WTC11 (cell line): ENCODE measurements at regions not wholly inside any gene's neighbourhood (a gene's known extent, or its start where the extent isn't known, plus 50 kb on each side); places are given as distances from the start of the nearest gene placed in this dataset.

Source experiments
- ATAC-seq: fragments of 200-7000 bp; cut with Tn5 transposase; 2 replicates; pipeline ENCODE4 v1.10.0; 2021; ENCODE audit warnings: mild to moderate bottlenecking, moderate library complexity
- CTCF ChIA-PET: fragments of 300-600 bp; sonication (Branson Sonifier 250); formaldehyde crosslinking; loops from one replicate; lab custom pipeline; 2021; ENCODE audit warnings: antibody characterized with exemption; lab: Charles Lee
- POLR2A ChIA-PET: fragments of 350-600 bp; sonication (Branson Sonifier 250); formaldehyde crosslinking; loops from one replicate; lab custom pipeline; 2021; ENCODE audit warnings: antibody characterized with exemption; lab: Charles Lee
- DNase-seq: peaks from one replicate; pipeline ENCODE4 v3.0.0; 2021; ENCODE audit warnings: low spot score
- H3K27ac Mint-ChIP-seq: 2 replicates; pipeline ENCODE4 v1.8.0; 2021; ENCODE audit warnings: mixed read lengths
- H3K27me3 Mint-ChIP-seq: 2 replicates; pipeline ENCODE4 v1.8.0; 2021; ENCODE audit warnings: low read depth, mild to moderate bottlenecking, moderate library complexity, mixed read lengths
- H3K36me3 Mint-ChIP-seq: 2 replicates; pipeline ENCODE4 v1.8.0; 2021; ENCODE audit warnings: mixed read lengths
- H3K4me1 Mint-ChIP-seq: 2 replicates; pipeline ENCODE4 v1.8.0; 2022; ENCODE audit warnings: mixed read lengths
- H3K4me3 Mint-ChIP-seq: 2 replicates; pipeline ENCODE4 v1.8.0; 2021; ENCODE audit warnings: mild to moderate bottlenecking, moderate library complexity, mixed read lengths
- H3K9me3 Mint-ChIP-seq: 2 replicates; pipeline ENCODE4 v1.8.0; 2021; ENCODE audit warnings: mixed read lengths
- ATF3 ChIP-seq: sonication (generic); formaldehyde crosslinking; conservative IDR thresholded peaks from 2 replicates; pipeline ENCODE4 v1.8.1; 2022; ENCODE audit warnings: mild to moderate bottlenecking, missing genetic modification reagents
- ELF4 ChIP-seq: sonication (generic); formaldehyde crosslinking; IDR thresholded peaks from 2 replicates; pipeline ENCODE4 v1.8.1; 2022; ENCODE audit warnings: low read depth, mild to moderate bottlenecking, moderate library complexity, missing genetic modification reagents
- FOXJ3 ChIP-seq: sonication (generic); formaldehyde crosslinking; IDR thresholded peaks from 2 replicates; pipeline ENCODE4 v1.9.0; 2021; ENCODE audit warnings: missing genetic modification reagents, mild to moderate bottlenecking, borderline replicate concordance
- FOXK1 ChIP-seq: sonication (generic); formaldehyde crosslinking; IDR thresholded peaks from 2 replicates; pipeline ENCODE4 v1.8.0; 2022; ENCODE audit warnings: mild to moderate bottlenecking, moderate library complexity, missing genetic modification reagents
- IRF2 ChIP-seq: sonication (generic); formaldehyde crosslinking; IDR thresholded peaks from 2 replicates; pipeline ENCODE4 v1.8.0; 2022; ENCODE audit warnings: low read depth, missing genetic modification reagents, borderline replicate concordance
- JUN ChIP-seq: sonication (generic); formaldehyde crosslinking; IDR thresholded peaks from 2 replicates; pipeline ENCODE4 v1.8.0; 2023; ENCODE audit warnings: mild to moderate bottlenecking, missing genetic modification reagents
- MAX ChIP-seq: sonication (generic); formaldehyde crosslinking; IDR thresholded peaks from 2 replicates; pipeline ENCODE4 v1.8.0; 2022; ENCODE audit warnings: mild to moderate bottlenecking, missing genetic modification reagents
- NR1H2 ChIP-seq: sonication (generic); formaldehyde crosslinking; IDR thresholded peaks from 2 replicates; pipeline ENCODE4 v1.9.0; 2021; ENCODE audit warnings: mild to moderate bottlenecking, moderate library complexity, missing genetic modification reagents
- RELA ChIP-seq: sonication (generic); formaldehyde crosslinking; IDR thresholded peaks from 2 replicates; pipeline ENCODE4 v1.8.1; 2022; ENCODE audit warnings: missing genetic modification reagents, mild to moderate bottlenecking, borderline replicate concordance
- TEAD4 ChIP-seq: sonication (generic); formaldehyde crosslinking; IDR thresholded peaks from 2 replicates; pipeline ENCODE4 v1.8.0; 2022; ENCODE audit warnings: mild to moderate bottlenecking, missing genetic modification reagents
- ZNF317 ChIP-seq: sonication (generic); formaldehyde crosslinking; IDR thresholded peaks from 2 replicates; pipeline ENCODE4 v1.8.1; 2023; ENCODE audit warnings: low read depth, mild to moderate bottlenecking, moderate library complexity, missing genetic modification reagents, borderline replicate concordance
- ZNF416 ChIP-seq: fragments of 250-450 bp; sonication (Bioruptor Pico); IDR thresholded peaks from 2 replicates; pipeline ENCODE4 v1.9.0; 2021; ENCODE audit warnings: mild to moderate bottlenecking, inconsistent platforms
- TF ChIP-seq, protein P1 (sequence below): sonication (generic); formaldehyde crosslinking; IDR thresholded peaks from 2 replicates; pipeline ENCODE4 v1.8.1; 2022; ENCODE audit warnings: mild to moderate bottlenecking, missing genetic modification reagents, moderate library complexity, borderline replicate concordance
- TF ChIP-seq, protein P2 (sequence below): sonication (generic); formaldehyde crosslinking; IDR thresholded peaks from 2 replicates; pipeline ENCODE4 v1.8.1; 2023; ENCODE audit warnings: mild to moderate bottlenecking, missing genetic modification reagents, moderate library complexity
- TF ChIP-seq, protein P3 (sequence below): sonication (generic); formaldehyde crosslinking; IDR thresholded peaks from 2 replicates; pipeline ENCODE4 v1.8.1; 2023; ENCODE audit warnings: mild to moderate bottlenecking, moderate library complexity, missing genetic modification reagents
- TF ChIP-seq, protein P4 (sequence below): sonication (generic); formaldehyde crosslinking; IDR thresholded peaks from 2 replicates; pipeline ENCODE4 v1.8.1; 2022; ENCODE audit warnings: missing genetic modification reagents, borderline replicate concordance

DNA sequence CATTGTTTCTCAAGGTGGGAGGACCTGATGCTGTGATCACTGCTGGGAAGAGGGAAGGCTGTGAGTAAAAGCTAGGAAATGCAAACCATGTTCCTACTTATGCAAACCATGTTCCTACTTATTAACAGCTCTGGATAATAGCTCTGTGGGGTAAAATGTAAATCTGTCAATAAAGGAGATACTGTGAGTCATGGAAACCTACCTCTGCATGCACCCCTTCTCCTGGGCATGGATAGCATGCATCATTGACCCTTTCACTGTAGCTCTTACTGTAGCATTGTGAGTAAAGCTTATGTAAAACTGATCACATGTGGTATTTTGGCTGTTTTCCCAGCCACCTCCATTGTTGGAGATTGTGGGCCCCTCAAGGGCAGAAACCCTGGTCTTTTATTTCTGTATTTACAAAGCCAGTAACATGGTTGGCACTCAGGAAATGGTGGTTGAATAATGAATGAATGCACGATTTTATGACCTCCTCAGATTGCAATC is 253.7 kb downstream of the GRIN2B start:
- ChIA-PET CTCF (interaction anchor here (0.8 to 2.4 kb wide), 6 partner anchors 11 to 472 kb away, joined by 3 to 13 read pairs (median 5); partner anchors contain the start of gene GRIN2B), POLR2A (interaction anchor here (0.7 kb wide), 1 partner anchor 14 kb away, joined by 4 read pairs; no protein-coding TSS in a partner anchor)
- Mint-ChIP-seq H3K4me3 (no peak overlapping the region), H3K27me3 (peaks cover 96% of the 10 kb centered on the region), H3K9me3 (no peaks in the 10 kb centered on the region), H3K27ac (no peak overlapping the region), H3K36me3 (no peaks in the 10 kb centered on the region), H3K4me1 (peaks cover 33% of the 10 kb centered on the region)
- peak; percentile 84 for ATAC-seq
- TF ChIP-seq ELF4 (CRISPR knock-in tag) (no peak), FOXK1 (CRISPR knock-in tag) (peak; percentile 31; the same call in 1 of the 2 replicates)
- DNase-seq: no peak

GRCh38 chr12:13725049-13725448 is 256.4 kb downstream of the GRIN2B start:
- H3K27me3 Mint-ChIP-seq: peaks cover 91% of the 10 kb centered on the region
- H3K27ac Mint-ChIP-seq: no peak overlapping the region
- TF ChIP-seq ATF3 (no peak), RELA (CRISPR knock-in tag) (no peak), FOXK1 (CRISPR knock-in tag) (no peak), MAX (CRISPR knock-in tag) (no peak), ZNF416 (CRISPR knock-in tag) (no peak), JUN (CRISPR knock-in tag) (no peak), IRF2 (CRISPR knock-in tag) (no peak)
- TF ChIP-seq, protein P1, sequence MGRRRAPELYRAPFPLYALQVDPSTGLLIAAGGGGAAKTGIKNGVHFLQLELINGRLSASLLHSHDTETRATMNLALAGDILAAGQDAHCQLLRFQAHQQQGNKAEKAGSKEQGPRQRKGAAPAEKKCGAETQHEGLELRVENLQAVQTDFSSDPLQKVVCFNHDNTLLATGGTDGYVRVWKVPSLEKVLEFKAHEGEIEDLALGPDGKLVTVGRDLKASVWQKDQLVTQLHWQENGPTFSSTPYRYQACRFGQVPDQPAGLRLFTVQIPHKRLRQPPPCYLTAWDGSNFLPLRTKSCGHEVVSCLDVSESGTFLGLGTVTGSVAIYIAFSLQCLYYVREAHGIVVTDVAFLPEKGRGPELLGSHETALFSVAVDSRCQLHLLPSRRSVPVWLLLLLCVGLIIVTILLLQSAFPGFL: no peak
- TF ChIP-seq, protein P2, sequence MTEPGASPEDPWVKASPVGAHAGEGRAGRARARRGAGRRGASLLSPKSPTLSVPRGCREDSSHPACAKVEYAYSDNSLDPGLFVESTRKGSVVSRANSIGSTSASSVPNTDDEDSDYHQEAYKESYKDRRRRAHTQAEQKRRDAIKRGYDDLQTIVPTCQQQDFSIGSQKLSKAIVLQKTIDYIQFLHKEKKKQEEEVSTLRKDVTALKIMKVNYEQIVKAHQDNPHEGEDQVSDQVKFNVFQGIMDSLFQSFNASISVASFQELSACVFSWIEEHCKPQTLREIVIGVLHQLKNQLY (CRISPR knock-in tag): no peak
- no peak for ATAC-seq
- CTCF ChIA-PET: interaction anchor here (0.8 kb wide), 1 partner anchor 257 kb away, joined by 4 read pairs; no protein-coding TSS in a partner anchor
- H3K4me1 Mint-ChIP-seq: peaks cover 26% of the 10 kb centered on the region
- no peak overlapping the region for H3K4me3 Mint-ChIP-seq
- no peak for DNase-seq
- H3K9me3 Mint-ChIP-seq: no peaks in the 10 kb centered on the region
- POLR2A ChIA-PET: interaction anchor here (0.6 kb wide), 1 partner anchor 379 kb away, joined by 4 read pairs; no protein-coding TSS in a partner anchor
- H3K36me3 Mint-ChIP-seq: no peaks in the 10 kb centered on the region

GRCh38 chr12:13724136-13724535 is 257.3 kb downstream of the GRIN2B start:
- TF ChIP-seq ZNF317 (no peak), NR1H2 (CRISPR knock-in tag) (no peak), TEAD4 (CRISPR knock-in tag) (no peak), FOXJ3 (CRISPR knock-in tag) (no peak)
- TF ChIP-seq, protein P3, sequence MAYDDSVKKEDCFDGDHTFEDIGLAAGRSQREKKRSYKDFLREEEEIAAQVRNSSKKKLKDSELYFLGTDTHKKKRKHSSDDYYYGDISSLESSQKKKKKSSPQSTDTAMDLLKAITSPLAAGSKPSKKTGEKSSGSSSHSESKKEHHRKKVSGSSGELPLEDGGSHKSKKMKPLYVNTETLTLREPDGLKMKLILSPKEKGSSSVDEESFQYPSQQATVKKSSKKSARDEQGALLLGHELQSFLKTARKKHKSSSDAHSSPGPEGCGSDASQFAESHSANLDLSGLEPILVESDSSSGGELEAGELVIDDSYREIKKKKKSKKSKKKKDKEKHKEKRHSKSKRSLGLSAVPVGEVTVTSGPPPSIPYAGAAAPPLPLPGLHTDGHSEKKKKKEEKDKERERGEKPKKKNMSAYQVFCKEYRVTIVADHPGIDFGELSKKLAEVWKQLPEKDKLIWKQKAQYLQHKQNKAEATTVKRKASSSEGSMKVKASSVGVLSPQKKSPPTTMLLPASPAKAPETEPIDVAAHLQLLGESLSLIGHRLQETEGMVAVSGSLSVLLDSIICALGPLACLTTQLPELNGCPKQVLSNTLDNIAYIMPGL: no peak
- TF ChIP-seq, protein P4, sequence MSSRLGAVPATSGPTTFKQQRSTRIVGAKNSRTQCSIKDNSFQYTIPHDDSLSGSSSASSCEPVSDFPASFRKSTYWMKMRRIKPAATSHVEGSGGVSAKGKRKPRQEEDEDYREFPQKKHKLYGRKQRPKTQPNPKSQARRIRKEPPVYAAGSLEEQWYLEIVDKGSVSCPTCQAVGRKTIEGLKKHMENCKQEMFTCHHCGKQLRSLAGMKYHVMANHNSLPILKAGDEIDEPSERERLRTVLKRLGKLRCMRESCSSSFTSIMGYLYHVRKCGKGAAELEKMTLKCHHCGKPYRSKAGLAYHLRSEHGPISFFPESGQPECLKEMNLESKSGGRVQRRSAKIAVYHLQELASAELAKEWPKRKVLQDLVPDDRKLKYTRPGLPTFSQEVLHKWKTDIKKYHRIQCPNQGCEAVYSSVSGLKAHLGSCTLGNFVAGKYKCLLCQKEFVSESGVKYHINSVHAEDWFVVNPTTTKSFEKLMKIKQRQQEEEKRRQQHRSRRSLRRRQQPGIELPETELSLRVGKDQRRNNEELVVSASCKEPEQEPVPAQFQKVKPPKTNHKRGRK (CRISPR knock-in tag): no peak
- CTCF ChIA-PET: no interaction called here
- no peak for ATAC-seq

More at GRCh38 chr12:13724136-13724535, 257.3 kb downstream of the GRIN2B start:
- Mint-ChIP-seq H3K4me1 (peaks cover 22% of the 10 kb centered on the region), H3K9me3 (no peaks in the 10 kb centered on the region), H3K4me3 (no peak overlapping the region), H3K27ac (no peak overlapping the region), H3K27me3 (peaks cover 86% of the 10 kb centered on the region), H3K36me3 (no peaks in the 10 kb centered on the region)
- POLR2A ChIA-PET: no interaction called here
- no peak for DNase-seq
